ENCODE measurements at regions not wholly inside any gene's neighbourhood (a gene's known extent, or its start where the extent isn't known, plus 50 kb on each side); places are given as distances from the start of the nearest gene placed in this dataset.

- TF ChIP-seq CTCF (IDR thresholded peaks at IDR 0.05; ENCODE audit: low read depth, low read length) = no peak
- TF ChIP-seq POLR2A (IDR thresholded peaks at IDR 0.05; ENCODE audit: extremely low read depth, insufficient read length) = no peak
Measured at GRCh38 chr14:98756749-98757148, 515.2 kb downstream of the BCL11B start.

Measured in NB4 (cell line).